Retinal pigment epithelial cell (primary cell): ENCODE measurements at regions not wholly inside any gene's neighbourhood (a gene's known extent, or its start where the extent isn't known, plus 50 kb on each side); places are given as distances from the start of the nearest gene placed in this dataset.
"Not testable (repeated sequence)": the region's sequence is repeated elsewhere in the genome, so short reads cannot be mapped to it uniquely, and the experiment has no call there.

Source experiments
- DNase-seq: peaks from one replicate; pipeline ENCODE4 v3.0.0-alpha.2; 2010; ENCODE audit warnings: low read depth
- H3K4me3 ChIP-seq: 2 replicates; pipeline ENCODE4 v1.5.1; 2011; ENCODE audit warnings: mild to moderate bottlenecking, low read length, control low read depth, moderate library complexity
- TF ChIP-seq, protein P1 (sequence below): conservative IDR thresholded peaks from 2 replicates; pipeline ENCODE4 v1.5.1; 2011; ENCODE audit warnings: low read depth, low read length, control low read depth, inconsistent platforms

GRCh38 chr9:28970241-28970654 is 1397.0 kb upstream of the C9orf72 start:
- no peak for DNase-seq
- TF ChIP-seq, protein P1, sequence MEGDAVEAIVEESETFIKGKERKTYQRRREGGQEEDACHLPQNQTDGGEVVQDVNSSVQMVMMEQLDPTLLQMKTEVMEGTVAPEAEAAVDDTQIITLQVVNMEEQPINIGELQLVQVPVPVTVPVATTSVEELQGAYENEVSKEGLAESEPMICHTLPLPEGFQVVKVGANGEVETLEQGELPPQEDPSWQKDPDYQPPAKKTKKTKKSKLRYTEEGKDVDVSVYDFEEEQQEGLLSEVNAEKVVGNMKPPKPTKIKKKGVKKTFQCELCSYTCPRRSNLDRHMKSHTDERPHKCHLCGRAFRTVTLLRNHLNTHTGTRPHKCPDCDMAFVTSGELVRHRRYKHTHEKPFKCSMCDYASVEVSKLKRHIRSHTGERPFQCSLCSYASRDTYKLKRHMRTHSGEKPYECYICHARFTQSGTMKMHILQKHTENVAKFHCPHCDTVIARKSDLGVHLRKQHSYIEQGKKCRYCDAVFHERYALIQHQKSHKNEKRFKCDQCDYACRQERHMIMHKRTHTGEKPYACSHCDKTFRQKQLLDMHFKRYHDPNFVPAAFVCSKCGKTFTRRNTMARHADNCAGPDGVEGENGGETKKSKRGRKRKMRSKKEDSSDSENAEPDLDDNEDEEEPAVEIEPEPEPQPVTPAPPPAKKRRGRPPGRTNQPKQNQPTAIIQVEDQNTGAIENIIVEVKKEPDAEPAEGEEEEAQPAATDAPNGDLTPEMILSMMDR, result no peak

GRCh38 chr9:28971881-28972280 is 1398.6 kb upstream of the C9orf72 start:
- TF ChIP-seq, protein P1, result no peak
- H3K4me3 ChIP-seq, result no peak overlapping the region
- DNase-seq, result no peak

More at GRCh38 chr9:28970241-28970654, 1397.0 kb upstream of the C9orf72 start:
- no peak overlapping the region for H3K4me3 ChIP-seq

DNA sequence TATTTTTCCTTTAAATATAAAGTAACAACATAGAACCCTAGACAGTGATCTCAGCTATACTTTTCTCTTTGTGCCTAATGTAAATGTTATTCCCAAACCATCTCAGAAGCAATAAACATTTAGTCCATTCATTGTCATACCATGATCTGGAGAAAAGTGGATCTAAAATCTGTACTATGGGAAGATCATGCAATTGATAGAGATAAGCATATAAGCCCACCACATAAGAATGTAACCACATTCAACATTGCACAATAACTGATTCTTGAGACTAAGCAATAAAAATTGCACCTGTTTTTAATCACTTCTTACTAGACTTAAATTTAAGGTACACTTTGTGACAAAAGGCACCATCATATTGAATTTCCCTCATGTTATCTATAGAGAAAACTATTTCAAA is 1403.0 kb upstream of the C9orf72 start:
- DNase-seq, result no peak
- H3K4me3 ChIP-seq, result no peak overlapping the region
- TF ChIP-seq, protein P1, result no peak

- TF ChIP-seq, protein P1, result no peak
- DNase-seq, result no peak
- H3K4me3 ChIP-seq, result no peak overlapping the region
These were observed 1403.4 kb upstream of the C9orf72 start for GRCh38 chr9:28976684-28977083.

DNA sequence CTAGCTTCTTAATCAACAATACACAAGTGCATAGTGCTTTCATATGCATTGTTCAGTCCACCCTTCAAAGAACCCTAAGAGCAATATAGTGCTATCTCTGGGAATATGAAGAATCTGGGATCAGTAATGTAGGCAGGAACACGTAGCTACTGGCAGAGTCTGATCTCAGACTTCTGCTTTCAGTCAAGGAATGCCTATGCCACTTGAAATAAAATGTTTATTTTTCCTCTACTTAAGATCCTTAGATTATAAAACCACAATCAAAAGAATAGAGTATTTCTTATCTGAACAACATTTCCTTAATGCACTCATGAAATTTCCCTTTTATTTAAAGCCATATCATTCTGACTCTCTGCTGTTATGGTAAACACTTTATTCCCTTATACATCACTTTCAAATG is 1407.8 kb upstream of the C9orf72 start:
- DNase-seq, result no peak
- TF ChIP-seq, protein P1, result no peak
- H3K4me3 ChIP-seq, result no peak overlapping the region

- no peak for DNase-seq
These were observed 1408.4 kb upstream of the C9orf72 start for GRCh38 chr9:28981711-28982110.

DNA sequence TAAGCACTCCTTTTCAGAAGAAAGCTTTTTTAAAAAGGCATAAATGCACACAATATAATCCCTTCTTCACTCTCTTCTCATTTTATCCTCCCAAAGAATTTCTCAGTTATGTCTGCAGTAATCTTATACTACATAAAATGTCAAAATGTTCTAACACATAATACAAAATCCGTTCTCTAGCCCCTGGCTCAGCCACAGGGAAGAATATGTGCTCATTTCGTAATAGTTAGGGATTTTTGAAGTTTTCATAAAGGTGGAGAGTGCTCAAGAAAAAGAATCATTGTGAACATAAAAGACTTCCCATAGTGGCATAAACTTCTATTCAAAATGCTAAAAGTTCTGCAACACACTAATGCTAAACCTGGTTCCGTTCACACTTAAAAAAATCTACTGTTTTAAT is 1410.7 kb upstream of the C9orf72 start:
- TF ChIP-seq, protein P1, result no peak
- H3K4me3 ChIP-seq, result no peak overlapping the region
- no peak for DNase-seq

More at GRCh38 chr9:28981711-28982110, 1408.4 kb upstream of the C9orf72 start:
- TF ChIP-seq, protein P1, result no peak
- H3K4me3 ChIP-seq, result no peak overlapping the region

- DNase-seq, result not testable (repeated sequence)
These were observed 1416.7 kb upstream of the C9orf72 start for GRCh38 chr9:28990009-28990408.

More at GRCh38 chr9:28990009-28990408, 1416.7 kb upstream of the C9orf72 start:
- not testable (repeated sequence) for H3K4me3 ChIP-seq
